GM12872 (cell line): ENCODE measurements at regions not wholly inside any gene's neighbourhood (a gene's known extent, or its start where the extent isn't known, plus 50 kb on each side); places are given as distances from the start of the nearest gene placed in this dataset.

ENCODE experiments used
- TF ChIP-seq, protein P1 (sequence below): IDR thresholded peaks from 3 replicates; pipeline ENCODE4 v1.5.1; 2011; ENCODE audit warnings: low read depth, mild to moderate bottlenecking, low read length, moderate library complexity; ENCODE audit not compliant: insufficient read depth

DNA sequence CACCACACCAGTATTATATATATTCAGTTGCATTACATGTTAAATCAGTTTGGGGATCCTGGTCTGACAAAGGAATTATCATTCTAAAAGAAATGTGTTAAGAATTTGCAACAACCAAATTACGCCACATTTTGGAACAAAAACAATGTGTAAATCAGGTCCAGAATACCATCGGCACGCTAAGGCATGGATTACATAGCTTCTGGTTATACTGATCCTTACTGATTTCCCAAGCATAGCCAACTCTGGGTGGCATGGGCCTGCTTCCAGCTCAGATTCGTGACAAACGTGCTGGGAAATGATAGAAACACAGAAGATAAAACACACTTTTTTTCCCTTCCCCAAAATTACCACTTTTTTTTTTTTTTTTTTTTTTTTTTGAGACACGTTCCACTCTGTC lies 660.0 kb downstream of the SORCS1 start:
- TF ChIP-seq, protein P1, sequence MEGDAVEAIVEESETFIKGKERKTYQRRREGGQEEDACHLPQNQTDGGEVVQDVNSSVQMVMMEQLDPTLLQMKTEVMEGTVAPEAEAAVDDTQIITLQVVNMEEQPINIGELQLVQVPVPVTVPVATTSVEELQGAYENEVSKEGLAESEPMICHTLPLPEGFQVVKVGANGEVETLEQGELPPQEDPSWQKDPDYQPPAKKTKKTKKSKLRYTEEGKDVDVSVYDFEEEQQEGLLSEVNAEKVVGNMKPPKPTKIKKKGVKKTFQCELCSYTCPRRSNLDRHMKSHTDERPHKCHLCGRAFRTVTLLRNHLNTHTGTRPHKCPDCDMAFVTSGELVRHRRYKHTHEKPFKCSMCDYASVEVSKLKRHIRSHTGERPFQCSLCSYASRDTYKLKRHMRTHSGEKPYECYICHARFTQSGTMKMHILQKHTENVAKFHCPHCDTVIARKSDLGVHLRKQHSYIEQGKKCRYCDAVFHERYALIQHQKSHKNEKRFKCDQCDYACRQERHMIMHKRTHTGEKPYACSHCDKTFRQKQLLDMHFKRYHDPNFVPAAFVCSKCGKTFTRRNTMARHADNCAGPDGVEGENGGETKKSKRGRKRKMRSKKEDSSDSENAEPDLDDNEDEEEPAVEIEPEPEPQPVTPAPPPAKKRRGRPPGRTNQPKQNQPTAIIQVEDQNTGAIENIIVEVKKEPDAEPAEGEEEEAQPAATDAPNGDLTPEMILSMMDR = no peak

DNA sequence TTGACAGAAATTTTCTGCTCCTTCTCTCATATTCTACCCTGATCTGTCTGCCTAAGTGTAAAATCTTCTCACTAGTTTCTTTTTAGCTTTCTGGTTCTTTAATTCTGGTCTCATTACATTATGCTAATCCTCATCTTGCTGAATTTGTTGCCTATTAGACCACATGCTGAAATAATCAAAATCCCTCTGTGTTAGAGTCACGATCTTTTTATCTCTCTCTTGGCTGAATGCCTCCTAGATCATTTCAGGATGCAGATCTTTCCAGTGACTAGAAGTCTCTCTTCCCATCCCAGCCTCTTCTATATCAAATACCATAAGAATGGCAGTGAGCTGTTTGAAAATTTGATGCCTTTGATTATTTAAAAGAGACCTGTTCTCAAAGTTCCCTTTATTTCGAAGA lies 661.9 kb downstream of the SORCS1 start:
- TF ChIP-seq, protein P1 = no peak

GRCh38 chr10:106500925-106501525 lies 663.5 kb downstream of the SORCS1 start:
- TF ChIP-seq, protein P1 = no peak

GRCh38 chr10:106500041-106500924 lies 664.2 kb downstream of the SORCS1 start:
- TF ChIP-seq, protein P1 = no peak

- TF ChIP-seq, protein P1 = no peak
Observed at GRCh38 chr10:106499448-106499847, 665.1 kb downstream of the SORCS1 start.

GRCh38 chr10:106498675-106499074 lies 665.8 kb downstream of the SORCS1 start:
- TF ChIP-seq, protein P1 = no peak

- TF ChIP-seq, protein P1 = no peak
Observed at GRCh38 chr10:106495931-106496330, 668.6 kb downstream of the SORCS1 start.
